Suprapubic skin (tissue), 4 donors: ENCODE measurements at regions not wholly inside any gene's neighbourhood (a gene's known extent, or its start where the extent isn't known, plus 50 kb on each side); places are given as distances from the start of the nearest gene placed in this dataset.

Experiments
- EP300 ChIP-seq: sonication (generic); formaldehyde crosslinking; IDR thresholded peaks from one replicate; pipeline ENCODE4 v1.6.1; 2017; ENCODE audit warnings: antibody characterized with exemption
- POLR2A ChIP-seq, 2 donors: fragments of 450-650 bp; IDR thresholded peaks; one replicate each; pipeline ENCODE4 v1.6.1; 2017; ENCODE audit warnings: antibody characterized with exemption in 2 of 2, mild to moderate bottlenecking in 2 of 2, moderate library complexity in 2 of 2
- POLR2AphosphoS5 ChIP-seq, 3 donors: sonication (generic); formaldehyde crosslinking; IDR thresholded peaks; one replicate each; pipeline ENCODE4 v1.6.1; 2017; ENCODE audit warnings: antibody characterized with exemption in 3 of 3
- TF ChIP-seq, protein P1 (sequence below), 2 donors: fragments of 200-600 bp in 1 of 2; fragments of 450-650 bp in 1 of 2; sonication (generic) in 1 of 2; IDR thresholded peaks; one replicate each; pipeline ENCODE4 v1.5.1; 2016 to 2019; ENCODE audit warnings: antibody characterized with exemption in 2 of 2, mild to moderate bottlenecking in 1 of 2, moderate library complexity in 1 of 2

DNA sequence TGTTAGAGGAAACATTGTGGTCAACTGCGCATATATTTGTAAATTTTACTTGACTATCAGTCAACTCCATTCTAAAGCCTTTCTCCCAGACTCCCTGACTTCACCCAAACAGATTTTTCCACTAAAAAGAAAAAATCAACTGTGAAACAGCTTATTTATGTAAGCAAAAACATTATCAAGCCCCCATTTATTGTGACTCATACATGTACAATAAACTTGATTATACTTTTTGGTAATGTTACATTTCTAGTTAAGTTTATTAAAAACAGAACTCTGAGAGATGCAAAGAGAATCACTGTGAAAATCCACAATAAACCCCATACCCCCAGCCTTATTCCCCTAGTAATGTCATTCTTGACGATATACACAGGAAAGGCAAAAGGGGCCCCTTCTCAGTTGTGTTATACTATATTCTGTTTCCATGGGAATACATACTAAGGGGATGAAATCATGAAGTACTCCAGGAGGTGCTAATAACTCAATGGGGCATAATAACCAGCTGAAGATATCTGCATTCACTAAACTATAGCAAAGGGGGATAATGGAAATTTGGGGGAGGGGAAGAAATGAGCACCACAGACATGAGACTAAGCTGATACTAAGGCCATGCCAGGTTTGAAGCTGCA is 616.0 kb downstream of the ACTL7B start:
- TF ChIP-seq, protein P1, sequence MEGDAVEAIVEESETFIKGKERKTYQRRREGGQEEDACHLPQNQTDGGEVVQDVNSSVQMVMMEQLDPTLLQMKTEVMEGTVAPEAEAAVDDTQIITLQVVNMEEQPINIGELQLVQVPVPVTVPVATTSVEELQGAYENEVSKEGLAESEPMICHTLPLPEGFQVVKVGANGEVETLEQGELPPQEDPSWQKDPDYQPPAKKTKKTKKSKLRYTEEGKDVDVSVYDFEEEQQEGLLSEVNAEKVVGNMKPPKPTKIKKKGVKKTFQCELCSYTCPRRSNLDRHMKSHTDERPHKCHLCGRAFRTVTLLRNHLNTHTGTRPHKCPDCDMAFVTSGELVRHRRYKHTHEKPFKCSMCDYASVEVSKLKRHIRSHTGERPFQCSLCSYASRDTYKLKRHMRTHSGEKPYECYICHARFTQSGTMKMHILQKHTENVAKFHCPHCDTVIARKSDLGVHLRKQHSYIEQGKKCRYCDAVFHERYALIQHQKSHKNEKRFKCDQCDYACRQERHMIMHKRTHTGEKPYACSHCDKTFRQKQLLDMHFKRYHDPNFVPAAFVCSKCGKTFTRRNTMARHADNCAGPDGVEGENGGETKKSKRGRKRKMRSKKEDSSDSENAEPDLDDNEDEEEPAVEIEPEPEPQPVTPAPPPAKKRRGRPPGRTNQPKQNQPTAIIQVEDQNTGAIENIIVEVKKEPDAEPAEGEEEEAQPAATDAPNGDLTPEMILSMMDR (IDR thresholded peaks at IDR 0.05) = no peak
- TF ChIP-seq POLR2A (IDR thresholded peaks at IDR 0.05) (no peak), POLR2AphosphoS5 (IDR thresholded peaks at IDR 0.05) (no peak), EP300 (no peak)
